ENCODE measurements at regions not wholly inside any gene's neighbourhood (a gene's known extent, or its start where the extent isn't known, plus 50 kb on each side); places are given as distances from the start of the nearest gene placed in this dataset.

DNA sequence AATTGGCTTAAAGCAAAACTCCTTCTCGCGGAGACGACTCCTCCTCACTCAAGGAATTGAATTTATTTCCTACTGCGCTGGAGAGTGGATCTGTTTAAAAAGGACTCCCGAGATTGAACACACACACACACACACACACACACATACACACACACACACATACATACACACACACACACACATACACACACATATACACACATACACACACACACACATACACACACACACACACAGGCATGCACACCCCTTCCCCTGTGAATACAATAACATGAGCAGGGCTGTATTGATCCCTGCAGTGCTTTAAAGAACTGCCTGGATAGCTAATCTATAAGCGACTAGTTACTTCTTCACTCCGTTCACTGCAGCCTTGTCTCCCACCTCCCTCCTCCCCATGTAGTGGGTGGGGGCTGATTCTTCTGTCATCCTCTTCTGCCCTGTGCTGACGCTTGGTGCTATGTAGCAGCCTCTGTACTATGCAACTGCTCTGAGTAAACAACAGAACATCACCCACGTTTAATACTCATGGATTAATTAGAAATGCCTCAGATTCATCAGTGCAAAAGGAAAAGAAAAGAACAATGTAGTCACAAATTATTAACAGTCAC lies 549.0 kb downstream of the CDH26 start:
- TF ChIP-seq, protein P1, sequence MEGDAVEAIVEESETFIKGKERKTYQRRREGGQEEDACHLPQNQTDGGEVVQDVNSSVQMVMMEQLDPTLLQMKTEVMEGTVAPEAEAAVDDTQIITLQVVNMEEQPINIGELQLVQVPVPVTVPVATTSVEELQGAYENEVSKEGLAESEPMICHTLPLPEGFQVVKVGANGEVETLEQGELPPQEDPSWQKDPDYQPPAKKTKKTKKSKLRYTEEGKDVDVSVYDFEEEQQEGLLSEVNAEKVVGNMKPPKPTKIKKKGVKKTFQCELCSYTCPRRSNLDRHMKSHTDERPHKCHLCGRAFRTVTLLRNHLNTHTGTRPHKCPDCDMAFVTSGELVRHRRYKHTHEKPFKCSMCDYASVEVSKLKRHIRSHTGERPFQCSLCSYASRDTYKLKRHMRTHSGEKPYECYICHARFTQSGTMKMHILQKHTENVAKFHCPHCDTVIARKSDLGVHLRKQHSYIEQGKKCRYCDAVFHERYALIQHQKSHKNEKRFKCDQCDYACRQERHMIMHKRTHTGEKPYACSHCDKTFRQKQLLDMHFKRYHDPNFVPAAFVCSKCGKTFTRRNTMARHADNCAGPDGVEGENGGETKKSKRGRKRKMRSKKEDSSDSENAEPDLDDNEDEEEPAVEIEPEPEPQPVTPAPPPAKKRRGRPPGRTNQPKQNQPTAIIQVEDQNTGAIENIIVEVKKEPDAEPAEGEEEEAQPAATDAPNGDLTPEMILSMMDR (IDR thresholded peaks at IDR 0.05; ENCODE audit: partially characterized antibody, unreplicated experiment), result no peak
- Mint-ChIP-seq H3K4me3 (ENCODE audit: unreplicated experiment) (peak overlapping the region; percentile 31), H3K36me3 (ENCODE audit: unreplicated experiment) (no peaks in the 10 kb centered on the region), H3K4me1 (ENCODE audit: low read depth, unreplicated experiment) (peaks cover 39% of the 10 kb centered on the region), H3K9me3 (ENCODE audit: unreplicated experiment) (peaks cover 15% of the 10 kb centered on the region), H3K27ac (ENCODE audit: unreplicated experiment) (peak overlapping the region; percentile 82), H3K27me3 (ENCODE audit: unreplicated experiment) (peaks cover 12% of the 10 kb centered on the region)
- DNase-seq, result peak; percentile 31

DNA sequence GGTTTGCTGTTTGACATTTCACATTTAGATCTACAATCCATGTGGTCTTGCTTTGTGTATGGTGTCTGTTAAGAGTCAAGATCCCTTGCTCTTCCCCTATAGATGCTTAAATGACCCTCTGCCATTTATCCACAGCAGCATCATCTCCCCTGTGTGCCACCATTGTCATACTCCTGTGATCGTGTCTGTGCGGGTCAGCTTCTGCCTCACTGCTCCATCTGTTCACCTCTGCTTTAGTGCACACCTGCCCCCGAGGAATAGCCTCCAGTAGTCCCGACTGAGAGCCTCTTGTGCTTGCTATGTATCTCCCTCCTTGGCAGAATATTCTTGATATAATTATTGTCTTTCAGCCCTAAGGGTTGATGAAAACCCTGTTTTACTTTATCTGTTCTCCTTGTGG lies 551.2 kb downstream of the CDH26 start:
- peak overlapping the region; percentile 68 for H3K4me3 Mint-ChIP-seq (ENCODE audit: unreplicated experiment)
- TF ChIP-seq, protein P1 (IDR thresholded peaks at IDR 0.05; ENCODE audit: partially characterized antibody, unreplicated experiment), result no peak
- H3K27ac Mint-ChIP-seq (ENCODE audit: unreplicated experiment), result peak overlapping the region; percentile 78
- DNase-seq, result peak; percentile 57
- H3K4me1 Mint-ChIP-seq (ENCODE audit: low read depth, unreplicated experiment), result peaks cover 42% of the 10 kb centered on the region
- H3K9me3 Mint-ChIP-seq (ENCODE audit: unreplicated experiment), result peaks cover 15% of the 10 kb centered on the region
- peaks cover 12% of the 10 kb centered on the region for H3K27me3 Mint-ChIP-seq (ENCODE audit: unreplicated experiment)
- H3K36me3 Mint-ChIP-seq (ENCODE audit: unreplicated experiment), result no peaks in the 10 kb centered on the region

DNA sequence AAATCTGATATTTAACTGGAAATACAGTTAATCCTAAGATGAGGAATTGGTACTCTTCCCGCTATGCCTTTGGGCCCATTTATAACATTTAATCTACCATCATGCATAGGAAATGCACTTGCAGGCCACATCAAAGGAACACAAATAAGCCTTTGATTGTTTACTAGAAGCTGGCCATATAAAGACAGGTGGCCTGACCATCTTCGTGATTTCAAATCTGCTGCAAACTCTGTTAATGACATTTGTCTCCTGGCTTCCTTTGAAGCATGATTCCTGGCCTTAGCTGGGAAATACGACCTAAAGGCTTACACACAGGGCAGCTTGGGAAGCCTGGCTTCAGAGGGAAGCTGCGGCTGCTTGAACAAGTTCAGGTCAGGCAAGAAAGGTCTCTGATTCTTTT lies 552.1 kb downstream of the CDH26 start:
- Mint-ChIP-seq H3K4me1 (ENCODE audit: low read depth, unreplicated experiment) (peaks cover 42% of the 10 kb centered on the region), H3K9me3 (ENCODE audit: unreplicated experiment) (peaks cover 15% of the 10 kb centered on the region), H3K27ac (ENCODE audit: unreplicated experiment) (peak overlapping the region; percentile 49), H3K36me3 (ENCODE audit: unreplicated experiment) (no peaks in the 10 kb centered on the region), H3K4me3 (ENCODE audit: unreplicated experiment) (peak overlapping the region; percentile 16), H3K27me3 (ENCODE audit: unreplicated experiment) (peaks cover 13% of the 10 kb centered on the region)
- TF ChIP-seq, protein P1 (IDR thresholded peaks at IDR 0.05; ENCODE audit: partially characterized antibody, unreplicated experiment), result no peak
- no peak for DNase-seq

DNA sequence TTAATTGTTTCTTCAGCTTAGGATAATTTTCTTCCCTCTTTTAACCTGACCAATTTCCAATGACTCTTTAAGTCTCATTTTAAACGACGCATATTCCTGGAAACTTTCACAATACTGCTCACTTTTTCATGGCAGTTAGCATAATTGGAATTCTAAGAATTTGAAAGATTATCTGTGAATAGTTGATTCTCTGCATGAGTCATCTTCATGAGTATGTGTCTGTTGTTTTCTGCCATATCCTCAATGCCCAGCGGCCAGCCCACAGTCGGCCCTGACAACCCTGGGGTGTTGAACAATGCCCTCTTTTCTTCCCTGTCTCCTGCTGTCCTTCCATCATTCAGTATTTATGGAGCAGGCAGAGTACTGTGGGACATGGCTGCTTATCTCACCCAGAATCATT lies 554.2 kb downstream of the CDH26 start:
- DNase-seq, result no peak
- peaks cover 7% of the 10 kb centered on the region for H3K27me3 Mint-ChIP-seq (ENCODE audit: unreplicated experiment)
- H3K36me3 Mint-ChIP-seq (ENCODE audit: unreplicated experiment), result no peaks in the 10 kb centered on the region
- H3K4me3 Mint-ChIP-seq (ENCODE audit: unreplicated experiment), result no peak overlapping the region
- peaks cover 35% of the 10 kb centered on the region for H3K4me1 Mint-ChIP-seq (ENCODE audit: low read depth, unreplicated experiment)
- TF ChIP-seq, protein P1 (IDR thresholded peaks at IDR 0.05; ENCODE audit: partially characterized antibody, unreplicated experiment), result no peak
- no peak overlapping the region for H3K27ac Mint-ChIP-seq (ENCODE audit: unreplicated experiment)
- H3K9me3 Mint-ChIP-seq (ENCODE audit: unreplicated experiment), result peaks cover 8% of the 10 kb centered on the region

DNA sequence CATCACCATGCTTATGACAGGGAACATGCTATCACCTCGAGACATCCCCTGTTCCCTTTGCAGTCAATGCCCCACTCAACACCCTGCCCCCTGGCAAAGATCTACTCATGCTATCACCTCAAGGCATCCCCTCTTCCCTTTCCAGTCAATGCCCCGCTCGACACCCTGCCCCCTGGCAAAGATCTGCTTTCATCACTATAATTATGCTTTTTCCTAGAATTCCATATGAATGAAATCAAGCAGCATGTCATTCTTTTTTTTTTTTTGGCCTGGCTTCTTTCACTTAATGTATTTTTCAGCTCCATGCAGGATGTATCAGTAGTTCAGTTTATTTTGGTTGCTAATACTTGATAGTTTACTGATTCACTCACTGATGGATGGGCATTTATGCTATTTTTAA lies 554.9 kb downstream of the CDH26 start:
- Mint-ChIP-seq H3K27ac (ENCODE audit: unreplicated experiment) (no peak overlapping the region), H3K4me3 (ENCODE audit: unreplicated experiment) (no peak overlapping the region), H3K9me3 (ENCODE audit: unreplicated experiment) (peaks cover 8% of the 10 kb centered on the region), H3K4me1 (ENCODE audit: low read depth, unreplicated experiment) (peaks cover 28% of the 10 kb centered on the region), H3K36me3 (ENCODE audit: unreplicated experiment) (no peaks in the 10 kb centered on the region), H3K27me3 (ENCODE audit: unreplicated experiment) (peaks cover 7% of the 10 kb centered on the region)
- TF ChIP-seq, protein P1 (IDR thresholded peaks at IDR 0.05; ENCODE audit: partially characterized antibody, unreplicated experiment), result no peak
- DNase-seq, result no peak
